Endothelial cell (in vitro differentiated cells): ENCODE measurements at regions not wholly inside any gene's neighbourhood (a gene's known extent, or its start where the extent isn't known, plus 50 kb on each side); places are given as distances from the start of the nearest gene placed in this dataset.

ENCODE experiments used
- DNase-seq: peaks from one replicate; pipeline ENCODE4 v3.0.0; 2021; ENCODE audit warnings: low spot score
- H3K27ac Mint-ChIP-seq: one replicate; pipeline ENCODE4 v1.8.0; 2021; ENCODE audit warnings: mixed read lengths, inconsistent platforms; ENCODE audit not compliant: unreplicated experiment
- H3K27me3 Mint-ChIP-seq: one replicate; pipeline ENCODE4 v1.8.0; 2021; ENCODE audit warnings: mild to moderate bottlenecking, moderate library complexity, mixed read lengths, inconsistent platforms; ENCODE audit not compliant: unreplicated experiment
- H3K36me3 Mint-ChIP-seq: one replicate; pipeline ENCODE4 v1.8.0; 2021; ENCODE audit warnings: mild to moderate bottlenecking, low read depth, mixed read lengths, inconsistent platforms; ENCODE audit not compliant: unreplicated experiment
- H3K4me1 Mint-ChIP-seq: one replicate; pipeline ENCODE4 v1.8.0; 2021; ENCODE audit warnings: mild to moderate bottlenecking, mixed read lengths, inconsistent platforms; ENCODE audit not compliant: unreplicated experiment
- H3K4me3 Mint-ChIP-seq: one replicate; pipeline ENCODE4 v1.8.0; 2021; ENCODE audit warnings: mild to moderate bottlenecking, mixed read lengths, inconsistent platforms; ENCODE audit not compliant: unreplicated experiment
- H3K9me3 Mint-ChIP-seq: one replicate; pipeline ENCODE4 v1.8.0; 2021; ENCODE audit warnings: mixed read lengths, inconsistent platforms; ENCODE audit not compliant: unreplicated experiment
- CTCF ChIP-seq: fragments of 200-600 bp; sonication (generic); IDR thresholded peaks from one replicate; pipeline ENCODE4 v1.5.0; 2021; ENCODE audit warnings: antibody characterized with exemption; ENCODE audit not compliant: unreplicated experiment

GRCh38 chr1:36645867-36646266 is 163.2 kb upstream of the CSF3R start:
- Mint-ChIP-seq H3K27ac (no peak overlapping the region), H3K9me3 (no peaks in the 10 kb centered on the region), H3K27me3 (no peaks in the 10 kb centered on the region), H3K36me3 (no peaks in the 10 kb centered on the region), H3K4me3 (no peak overlapping the region), H3K4me1 (no peaks in the 10 kb centered on the region)
- no peak for DNase-seq
- no peak for TF ChIP-seq CTCF

- no peak overlapping the region for H3K4me3 Mint-ChIP-seq
- no peaks in the 10 kb centered on the region for H3K9me3 Mint-ChIP-seq
- H3K4me1 Mint-ChIP-seq = no peaks in the 10 kb centered on the region
- no peak overlapping the region for H3K27ac Mint-ChIP-seq
- peaks cover 1% of the 10 kb centered on the region for H3K27me3 Mint-ChIP-seq
- TF ChIP-seq CTCF = no peak
- H3K36me3 Mint-ChIP-seq = no peaks in the 10 kb centered on the region
- no peak for DNase-seq
Measured at GRCh38 chr1:36644556-36644955, 161.8 kb upstream of the CSF3R start.

GRCh38 chr1:36643371-36644270 is 160.9 kb upstream of the CSF3R start:
- no peaks in the 10 kb centered on the region for H3K36me3 Mint-ChIP-seq
- H3K4me3 Mint-ChIP-seq = no peak overlapping the region
- no peak for TF ChIP-seq CTCF
- H3K4me1 Mint-ChIP-seq = no peaks in the 10 kb centered on the region
- H3K9me3 Mint-ChIP-seq = no peaks in the 10 kb centered on the region
- no peak for DNase-seq
- H3K27ac Mint-ChIP-seq = no peak overlapping the region
- H3K27me3 Mint-ChIP-seq = peaks cover 1% of the 10 kb centered on the region

- Mint-ChIP-seq H3K36me3 (no peaks in the 10 kb centered on the region), H3K27ac (no peak overlapping the region), H3K4me1 (no peaks in the 10 kb centered on the region), H3K9me3 (no peaks in the 10 kb centered on the region), H3K27me3 (peaks cover 1% of the 10 kb centered on the region), H3K4me3 (no peak overlapping the region)
- DNase-seq = no peak
- TF ChIP-seq CTCF = no peak
Measured at GRCh38 chr1:36642802-36643201, 160.1 kb upstream of the CSF3R start.

- H3K9me3 Mint-ChIP-seq = no peaks in the 10 kb centered on the region
- no peak for TF ChIP-seq CTCF
- peaks cover 1% of the 10 kb centered on the region for H3K27me3 Mint-ChIP-seq
- H3K27ac Mint-ChIP-seq = no peak overlapping the region
- no peak for DNase-seq
- no peaks in the 10 kb centered on the region for H3K36me3 Mint-ChIP-seq
- H3K4me1 Mint-ChIP-seq = no peaks in the 10 kb centered on the region
- no peak overlapping the region for H3K4me3 Mint-ChIP-seq
Measured at GRCh38 chr1:36641776-36642175, 159.1 kb upstream of the CSF3R start.
